ENCODE measurements at regions not wholly inside any gene's neighbourhood (a gene's known extent, or its start where the extent isn't known, plus 50 kb on each side); places are given as distances from the start of the nearest gene placed in this dataset.

DNA sequence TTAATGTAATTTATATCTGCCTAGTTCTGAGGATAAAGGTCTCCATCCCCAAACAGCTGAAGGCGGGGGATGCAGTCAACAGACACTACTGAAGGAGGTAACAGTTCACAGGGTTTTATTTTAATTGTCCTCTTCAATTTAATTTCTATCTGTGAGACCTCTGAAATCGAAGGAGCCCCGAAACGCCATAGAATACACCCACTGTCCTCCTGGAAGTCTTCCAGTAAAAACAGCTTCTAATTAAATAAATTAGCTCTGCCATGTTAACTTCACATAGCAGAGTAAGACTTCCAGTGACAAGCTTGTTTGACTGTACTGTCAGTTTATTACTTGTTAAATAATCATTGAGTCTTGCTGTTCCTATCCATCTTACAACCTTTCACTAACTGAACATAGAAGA is 193.5 kb downstream of the SEC61B start:
- TF ChIP-seq ELF1 (tag; IDR thresholded peaks at IDR 0.05) (no peak), HEY1 (CRISPR knock-in tag; IDR thresholded peaks at IDR 0.05; ENCODE audit: borderline replicate concordance) (no peak), HSF4 (CRISPR knock-in tag; IDR thresholded peaks at IDR 0.05; ENCODE audit: borderline replicate concordance) (no peak), ESRRA (IDR thresholded peaks at IDR 0.05; ENCODE audit: borderline replicate concordance, low read depth) (no peak), ZZZ3 (IDR thresholded peaks at IDR 0.05) (no peak), HNRNPH1 (optimal IDR thresholded peaks at IDR 0.05; ENCODE audit: low read depth, low read length) (no peak)
- TF ChIP-seq, protein P1, sequence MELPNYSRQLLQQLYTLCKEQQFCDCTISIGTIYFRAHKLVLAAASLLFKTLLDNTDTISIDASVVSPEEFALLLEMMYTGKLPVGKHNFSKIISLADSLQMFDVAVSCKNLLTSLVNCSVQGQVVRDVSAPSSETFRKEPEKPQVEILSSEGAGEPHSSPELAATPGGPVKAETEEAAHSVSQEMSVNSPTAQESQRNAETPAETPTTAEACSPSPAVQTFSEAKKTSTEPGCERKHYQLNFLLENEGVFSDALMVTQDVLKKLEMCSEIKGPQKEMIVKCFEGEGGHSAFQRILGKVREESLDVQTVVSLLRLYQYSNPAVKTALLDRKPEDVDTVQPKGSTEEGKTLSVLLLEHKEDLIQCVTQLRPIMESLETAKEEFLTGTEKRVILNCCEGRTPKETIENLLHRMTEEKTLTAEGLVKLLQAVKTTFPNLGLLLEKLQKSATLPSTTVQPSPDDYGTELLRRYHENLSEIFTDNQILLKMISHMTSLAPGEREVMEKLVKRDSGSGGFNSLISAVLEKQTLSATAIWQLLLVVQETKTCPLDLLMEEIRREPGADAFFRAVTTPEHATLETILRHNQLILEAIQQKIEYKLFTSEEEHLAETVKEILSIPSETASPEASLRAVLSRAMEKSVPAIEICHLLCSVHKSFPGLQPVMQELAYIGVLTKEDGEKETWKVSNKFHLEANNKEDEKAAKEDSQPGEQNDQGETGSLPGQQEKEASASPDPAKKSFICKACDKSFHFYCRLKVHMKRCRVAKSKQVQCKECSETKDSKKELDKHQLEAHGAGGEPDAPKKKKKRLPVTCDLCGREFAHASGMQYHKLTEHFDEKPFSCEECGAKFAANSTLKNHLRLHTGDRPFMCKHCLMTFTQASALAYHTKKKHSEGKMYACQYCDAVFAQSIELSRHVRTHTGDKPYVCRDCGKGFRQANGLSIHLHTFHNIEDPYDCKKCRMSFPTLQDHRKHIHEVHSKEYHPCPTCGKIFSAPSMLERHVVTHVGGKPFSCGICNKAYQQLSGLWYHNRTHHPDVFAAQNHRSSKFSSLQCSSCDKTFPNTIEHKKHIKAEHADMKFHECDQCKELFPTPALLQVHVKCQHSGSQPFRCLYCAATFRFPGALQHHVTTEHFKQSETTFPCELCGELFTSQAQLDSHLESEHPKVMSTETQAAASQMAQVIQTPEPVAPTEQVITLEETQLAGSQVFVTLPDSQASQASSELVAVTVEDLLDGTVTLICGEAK (IDR thresholded peaks at IDR 0.05): no peak
- TF ChIP-seq, protein P1 (CRISPR knock-in tag; IDR thresholded peaks at IDR 0.05): no peak
- TF ChIP-seq, protein P2, sequence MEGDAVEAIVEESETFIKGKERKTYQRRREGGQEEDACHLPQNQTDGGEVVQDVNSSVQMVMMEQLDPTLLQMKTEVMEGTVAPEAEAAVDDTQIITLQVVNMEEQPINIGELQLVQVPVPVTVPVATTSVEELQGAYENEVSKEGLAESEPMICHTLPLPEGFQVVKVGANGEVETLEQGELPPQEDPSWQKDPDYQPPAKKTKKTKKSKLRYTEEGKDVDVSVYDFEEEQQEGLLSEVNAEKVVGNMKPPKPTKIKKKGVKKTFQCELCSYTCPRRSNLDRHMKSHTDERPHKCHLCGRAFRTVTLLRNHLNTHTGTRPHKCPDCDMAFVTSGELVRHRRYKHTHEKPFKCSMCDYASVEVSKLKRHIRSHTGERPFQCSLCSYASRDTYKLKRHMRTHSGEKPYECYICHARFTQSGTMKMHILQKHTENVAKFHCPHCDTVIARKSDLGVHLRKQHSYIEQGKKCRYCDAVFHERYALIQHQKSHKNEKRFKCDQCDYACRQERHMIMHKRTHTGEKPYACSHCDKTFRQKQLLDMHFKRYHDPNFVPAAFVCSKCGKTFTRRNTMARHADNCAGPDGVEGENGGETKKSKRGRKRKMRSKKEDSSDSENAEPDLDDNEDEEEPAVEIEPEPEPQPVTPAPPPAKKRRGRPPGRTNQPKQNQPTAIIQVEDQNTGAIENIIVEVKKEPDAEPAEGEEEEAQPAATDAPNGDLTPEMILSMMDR (IDR thresholded peaks at IDR 0.05 in 2 of 3, conservative IDR thresholded peaks at IDR 0.05 in 1 of 3; ENCODE audit: insufficient read depth in 2 of 3, low read depth in 1 of 3, low read length in 3 of 3): no peak
